ENCODE measurements at regions not wholly inside any gene's neighbourhood (a gene's known extent, or its start where the extent isn't known, plus 50 kb on each side); places are given as distances from the start of the nearest gene placed in this dataset.

DNA sequence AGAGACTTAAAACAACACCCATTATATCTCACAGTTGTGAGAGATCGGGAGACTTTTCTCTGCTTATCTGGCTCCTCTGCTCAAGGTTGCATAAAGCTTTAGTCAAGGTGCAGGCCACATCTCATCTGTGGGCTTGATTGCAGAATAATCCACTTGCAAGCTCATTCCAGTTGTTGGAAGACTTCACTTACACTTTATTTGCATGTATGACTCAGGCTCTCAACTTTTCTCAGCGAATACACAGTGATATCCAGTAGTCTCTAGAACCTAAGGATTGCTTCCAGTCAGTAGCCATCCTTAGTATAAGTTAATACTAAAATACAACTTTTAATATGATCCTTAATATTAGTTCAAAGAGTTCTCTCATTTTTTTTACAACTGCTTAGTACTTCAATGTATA lies 435.5 kb upstream of the NRG3 start:
- ChIA-PET CTCF (ENCODE audit: partially characterized antibody) (no interaction called here), POLR2A (ENCODE audit: partially characterized antibody) (no interaction called here)
- no peaks in the 10 kb centered on the region for H3K4me1 ChIP-seq (replicated peaks in 1 of 4; ENCODE audit: control insufficient read depth in 3 of 4, insufficient read depth in 4 of 4, low read length in 3 of 4)
- no peak overlapping the region for H4K8ac ChIP-seq (ENCODE audit: extremely low read depth, insufficient read depth, low read length)
- no peaks in the 10 kb centered on the region for H4K20me1 ChIP-seq (replicated peaks in 1 of 2; ENCODE audit: control insufficient read depth in 1 of 2, insufficient read depth in 2 of 2, low read length in 2 of 2)
- no peaks in the 10 kb centered on the region for H3K79me2 ChIP-seq (ENCODE audit: control insufficient read depth in 1 of 2, insufficient read depth in 2 of 2, low read length in 2 of 2)
- no peak overlapping the region for H4K5ac ChIP-seq (ENCODE audit: insufficient read length, low read depth, low read length)
- H3K79me1 ChIP-seq (ENCODE audit: low read depth, low read length) = no peaks in the 10 kb centered on the region
- no peaks in the 10 kb centered on the region for H3K36me3 ChIP-seq (ENCODE audit: control insufficient read depth in 2 of 4, insufficient read depth in 4 of 4, low read length in 3 of 4)
- DNase-seq (ENCODE audit: low read depth in 1 of 2, low spot score in 2 of 2) = no peak
- H3K9me3 ChIP-seq (ENCODE audit: insufficient read depth in 2 of 2, low read depth in 1 of 2, low read length in 1 of 2) = no peaks in the 10 kb centered on the region; a peak in 1 of 4 replicates
- no peak overlapping the region for H3K4me2 ChIP-seq (ENCODE audit: insufficient read depth in 1 of 2, low read depth in 2 of 2, low read length in 2 of 2)
- H3K23me2 ChIP-seq (ENCODE audit: low read depth, low read length) = no peaks in the 10 kb centered on the region
- no peak overlapping the region for H2BK15ac ChIP-seq (ENCODE audit: low read length)
- H3K27me3 ChIP-seq (replicated peaks in 1 of 4; ENCODE audit: control insufficient read depth in 3 of 4, extremely low read depth in 1 of 4, insufficient read depth in 3 of 4, low read length in 3 of 4) = peaks cover 0 to 1% (median 0%) of the 10 kb centered on the region in 4 experiments; a peak in 1 of 7 replicates
- no peak overlapping the region for H3K9ac ChIP-seq (replicated peaks in 1 of 4; ENCODE audit: extremely low read depth in 1 of 4, low read depth in 3 of 4, low read length in 3 of 4)
- H2BK20ac ChIP-seq (ENCODE audit: low read length) = no peak overlapping the region
- H3K56ac ChIP-seq (replicated peaks; ENCODE audit: insufficient read length, low read depth, low read length) = no peak overlapping the region
- no peak overlapping the region for H3K14ac ChIP-seq (ENCODE audit: insufficient read length)
- H3K18ac ChIP-seq (ENCODE audit: extremely low read depth, low read length) = no peak overlapping the region
- 87% methylated on average over 2 of the region's 2 CpGs; no CpG with 5 or more reads in 1 of the 2 experiments for WGBS, 2 experiments (ENCODE audit: extremely low coverage in 1 of 2, insufficient coverage in 1 of 2, insufficient read length in 1 of 2, insufficient replicate concordance in 2 of 2, low coverage in 1 of 2, low lambda C conversion rate in 2 of 2, missing lambda C conversion rate in 1 of 2)
- H2AFZ ChIP-seq (ENCODE audit: low read length) = no peak overlapping the region
- H2BK12ac ChIP-seq (ENCODE audit: low read depth, low read length) = no peak overlapping the region
- H4K91ac ChIP-seq (replicated peaks; ENCODE audit: insufficient read length, low read length) = no peak overlapping the region
- H3K4ac ChIP-seq (replicated peaks; ENCODE audit: insufficient read length, low read depth, low read length) = no peak overlapping the region
- H2BK5ac ChIP-seq (ENCODE audit: low read depth, low read length) = no peak overlapping the region
- no peak overlapping the region for H3K27ac ChIP-seq (ENCODE audit: low read depth, low read length)
- H2AK5ac ChIP-seq (ENCODE audit: low read depth, low read length) = no peak overlapping the region
- FAIRE-seq = no peak
- H2BK120ac ChIP-seq (replicated peaks; ENCODE audit: low read depth, low read length) = no peak overlapping the region
- H3K23ac ChIP-seq (ENCODE audit: insufficient read length) = no peak overlapping the region
- no peak overlapping the region for H3K4me3 ChIP-seq (ENCODE audit: extremely low read depth in 1 of 4, insufficient read depth in 2 of 4, low read depth in 3 of 4, low read length in 4 of 4)
- TF ChIP-seq RXRA (IDR thresholded peaks at IDR 0.05; ENCODE audit: insufficient read depth, low read depth, low read length) (no peak), SAP30 (IDR thresholded peaks at IDR 0.05; ENCODE audit: insufficient read depth, insufficient replicate concordance, low read length) (no peak), SRF (IDR thresholded peaks at IDR 0.05; ENCODE audit: low read depth, low read length) (no peak), SP2 (IDR thresholded peaks at IDR 0.05; ENCODE audit: low read length) (no peak), YY1 (IDR thresholded peaks at IDR 0.05; ENCODE audit: low read depth, low read length) (no peak), HDAC2 (IDR thresholded peaks at IDR 0.05; ENCODE audit: borderline replicate concordance in 1 of 2, low read depth in 2 of 2, low read length in 2 of 2) (no peak), CHD2 (IDR thresholded peaks at IDR 0.05; ENCODE audit: low read length) (no peak), RFX5 (IDR thresholded peaks at IDR 0.05; ENCODE audit: borderline replicate concordance, low read depth, low read length) (no peak), CTBP2 (IDR thresholded peaks at IDR 0.05; ENCODE audit: borderline replicate concordance, insufficient read depth, insufficient read length, low read length) (no peak), PHF8 (conservative IDR thresholded peaks at IDR 0.05; ENCODE audit: low read depth, low read length) (no peak), RNF2 (IDR thresholded peaks at IDR 0.05; ENCODE audit: borderline replicate concordance, low read depth, low read length, missing control alignments, poor library complexity, severe bottlenecking) (no peak), SP1 (IDR thresholded peaks at IDR 0.05; ENCODE audit: low read depth, low read length) (no peak)
- TF ChIP-seq, protein P1, sequence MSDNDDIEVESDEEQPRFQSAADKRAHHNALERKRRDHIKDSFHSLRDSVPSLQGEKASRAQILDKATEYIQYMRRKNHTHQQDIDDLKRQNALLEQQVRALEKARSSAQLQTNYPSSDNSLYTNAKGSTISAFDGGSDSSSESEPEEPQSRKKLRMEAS (IDR thresholded peaks at IDR 0.05) = no peak
- TF ChIP-seq, protein P2, sequence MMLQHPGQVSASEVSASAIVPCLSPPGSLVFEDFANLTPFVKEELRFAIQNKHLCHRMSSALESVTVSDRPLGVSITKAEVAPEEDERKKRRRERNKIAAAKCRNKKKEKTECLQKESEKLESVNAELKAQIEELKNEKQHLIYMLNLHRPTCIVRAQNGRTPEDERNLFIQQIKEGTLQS (IDR thresholded peaks at IDR 0.05; ENCODE audit: insufficient read depth, low read depth, low read length) = no peak
